NOMO-1 (cell line): ENCODE measurements at regions not wholly inside any gene's neighbourhood (a gene's known extent, or its start where the extent isn't known, plus 50 kb on each side); places are given as distances from the start of the nearest gene placed in this dataset.

Source experiments
- DNase-seq, 2 experiments: peaks; one replicate each; lab custom pipeline; 2025; ENCODE audit not compliant: unreplicated experiment in 2 of 2; lab: John Stamatoyannopoulos, UW

- DNase-seq = no peak
Measured at GRCh38 chr4:132818091-132818490, 331.0 kb upstream of the PCDH10 start.

DNA sequence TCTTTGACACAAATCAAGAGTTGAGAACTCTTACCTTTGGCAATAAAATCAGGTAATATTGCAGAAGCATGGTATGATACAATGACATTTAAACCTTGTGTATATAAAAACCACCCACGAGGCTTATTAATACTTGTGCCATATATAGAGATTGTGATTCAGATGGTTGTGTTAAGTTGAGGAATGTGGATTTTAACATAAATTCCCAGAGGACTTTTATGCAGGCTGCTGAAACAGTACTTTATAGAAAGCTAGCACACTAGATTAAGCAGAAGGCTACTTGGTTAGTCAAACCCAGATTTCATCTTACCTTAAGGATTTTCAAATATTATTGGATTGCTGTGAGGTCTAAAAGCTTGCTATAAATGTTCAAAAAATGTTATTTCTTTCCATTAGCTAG, 325.7 kb upstream of the PCDH10 start:
- no peak for DNase-seq

DNA sequence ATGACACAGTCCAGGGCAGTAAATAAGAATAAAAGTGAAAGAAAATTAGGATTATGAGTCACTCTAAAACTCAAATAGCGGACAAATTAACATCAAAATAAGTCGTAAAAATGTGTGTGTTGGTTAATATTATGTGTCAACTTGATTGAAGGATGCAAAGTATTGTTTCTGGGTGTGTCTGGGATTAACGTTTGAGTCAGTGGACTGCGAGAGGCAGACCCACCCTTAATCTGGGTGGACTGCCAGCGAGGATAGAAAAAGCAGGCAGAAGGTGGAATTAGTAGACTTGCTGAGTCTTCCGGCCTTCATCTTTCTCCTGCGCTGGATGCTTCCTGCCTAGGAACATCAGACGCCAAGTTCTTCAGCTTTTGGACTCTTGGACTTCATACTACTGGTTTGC, 324.3 kb upstream of the PCDH10 start:
- DNase-seq = no peak

DNA sequence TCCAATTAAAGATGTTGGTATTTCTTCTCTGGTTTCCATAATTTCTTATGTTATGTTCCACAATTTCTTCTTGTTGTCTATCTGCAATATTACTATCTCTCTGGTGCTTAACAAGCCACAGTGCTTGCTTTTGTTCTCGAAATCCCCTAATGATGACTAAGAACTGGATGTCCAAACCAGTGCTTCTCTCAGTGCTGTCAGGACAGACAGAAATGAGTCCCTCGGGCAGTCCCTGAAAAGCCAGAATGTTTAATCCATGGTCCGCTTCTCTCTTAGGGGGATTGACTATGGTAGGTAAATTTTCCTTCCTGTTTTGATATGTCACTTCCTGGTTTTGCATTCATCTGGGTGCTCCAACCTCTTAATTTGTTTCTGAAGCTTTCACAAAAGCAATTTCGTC, 321.6 kb upstream of the PCDH10 start:
- no peak for DNase-seq

- no peak for DNase-seq
Measured at GRCh38 chr4:132838244-132838643, 310.9 kb upstream of the PCDH10 start.

DNA sequence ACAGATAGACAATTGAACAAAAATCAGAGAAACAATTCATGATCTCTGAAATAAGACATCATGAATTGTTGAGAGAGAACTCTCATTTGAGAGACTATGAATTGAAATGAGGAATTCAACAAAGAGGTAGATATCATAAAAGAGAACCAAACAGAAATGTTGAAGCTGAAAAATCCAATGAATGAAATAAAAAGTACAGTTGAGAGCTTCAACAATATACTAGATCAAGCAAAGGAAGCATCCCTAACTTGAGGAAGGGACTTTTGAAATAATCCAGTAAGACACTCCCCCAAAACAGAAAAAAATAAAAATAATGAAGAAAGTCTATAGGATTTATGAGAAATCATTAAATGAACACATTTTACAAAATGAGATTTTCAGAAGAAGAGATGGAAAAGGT, 310.0 kb upstream of the PCDH10 start:
- DNase-seq = no peak

DNA sequence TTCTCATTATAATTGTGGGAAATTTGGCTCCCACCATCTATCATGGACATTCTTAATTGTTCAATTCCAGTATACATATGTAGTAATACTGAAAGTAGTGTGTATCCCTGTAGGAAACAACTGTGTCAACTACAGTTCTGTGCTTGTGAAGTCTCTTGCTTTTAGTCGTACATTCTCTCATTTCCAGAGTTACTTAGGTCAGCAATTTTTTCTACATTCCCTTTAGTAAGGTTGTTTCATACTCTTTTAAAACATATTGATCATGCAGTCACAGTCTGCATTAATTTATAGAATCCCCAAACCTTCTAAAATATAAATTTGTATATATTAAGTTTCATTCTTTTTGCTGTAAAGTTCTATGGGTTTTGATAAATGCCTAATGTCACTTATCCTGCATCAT, 289.2 kb upstream of the PCDH10 start:
- DNase-seq = no peak

DNA sequence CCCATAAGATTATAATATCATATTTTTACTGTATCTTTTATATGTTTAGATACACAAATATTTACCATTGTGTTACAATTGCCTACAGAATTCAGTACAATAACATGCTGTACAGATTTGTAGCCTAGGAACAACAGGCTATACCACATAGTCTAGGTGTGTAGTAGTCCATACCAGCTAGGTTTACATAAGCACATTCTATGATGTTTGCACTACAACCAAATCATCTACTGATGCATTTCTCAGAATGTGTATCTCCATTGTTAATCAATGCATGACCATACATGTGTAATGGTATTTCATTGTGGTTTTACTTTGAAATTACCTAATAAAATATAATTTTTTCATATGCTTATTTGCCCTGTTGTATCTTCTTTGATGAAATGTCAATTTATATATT, 288.1 kb upstream of the PCDH10 start:
- no peak for DNase-seq

DNA sequence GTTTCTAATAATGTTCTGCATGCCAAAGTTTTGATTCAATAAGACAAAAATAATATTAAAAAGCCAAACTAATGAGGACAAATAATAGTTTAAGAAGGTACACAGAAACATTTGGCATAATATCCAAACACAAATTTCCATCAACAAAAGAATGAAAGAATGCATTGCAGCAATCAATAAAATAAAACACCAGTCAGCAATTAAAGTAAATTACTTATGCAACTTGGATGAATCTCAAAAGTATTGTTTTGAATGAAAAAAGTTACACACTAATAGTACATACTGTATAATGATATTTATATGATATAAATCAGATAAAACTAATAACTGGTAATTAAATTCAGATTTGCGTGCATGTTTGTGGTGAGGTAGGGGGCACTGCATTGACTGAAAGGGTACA, 285.5 kb upstream of the PCDH10 start:
- DNase-seq = no peak

DNA sequence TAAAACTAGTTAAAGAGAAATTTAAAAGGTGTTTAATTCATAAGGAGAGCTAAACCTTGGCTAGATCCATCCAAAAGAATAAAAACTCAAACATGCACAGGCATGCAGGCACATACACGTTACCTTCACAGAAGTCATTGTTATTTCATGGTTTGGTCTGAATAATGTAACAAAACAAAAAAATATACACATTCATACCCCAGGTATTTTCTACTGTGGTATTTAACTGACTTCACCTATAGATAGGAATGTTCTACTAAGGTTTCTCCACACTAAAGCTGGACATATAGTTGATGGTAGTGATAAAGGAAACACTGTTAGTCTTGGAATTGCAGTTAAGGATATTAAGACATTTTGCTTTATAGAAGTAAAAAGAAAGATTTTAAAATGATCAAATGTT, 283.6 kb upstream of the PCDH10 start:
- DNase-seq = no peak

- no peak for DNase-seq
Measured at GRCh38 chr4:132865922-132866321, 283.2 kb upstream of the PCDH10 start.

DNA sequence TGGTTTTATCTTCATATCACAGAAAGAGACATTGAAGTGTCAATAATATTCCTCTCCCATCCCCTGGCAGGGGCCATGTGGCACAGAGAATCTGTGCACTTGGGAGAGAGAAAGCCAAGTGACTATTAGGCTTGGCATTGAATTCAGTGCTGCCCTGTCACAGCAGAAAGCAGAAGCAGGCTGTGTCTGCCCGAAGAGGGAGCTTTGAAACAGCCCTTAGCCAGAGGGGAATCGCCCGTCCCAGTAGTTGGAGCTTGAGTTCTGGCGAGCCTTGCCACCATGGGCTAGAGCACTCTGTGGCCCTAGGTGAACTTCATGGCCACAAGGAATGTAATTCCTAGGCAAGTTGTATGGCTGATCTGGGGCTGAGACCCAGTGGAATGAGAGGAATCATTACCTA, 282.5 kb upstream of the PCDH10 start:
- DNase-seq = no peak

GRCh38 chr4:132893787-132894186, 255.3 kb upstream of the PCDH10 start:
- DNase-seq = no peak

GRCh38 chr4:132901224-132901623, 247.9 kb upstream of the PCDH10 start:
- DNase-seq = no peak

DNA sequence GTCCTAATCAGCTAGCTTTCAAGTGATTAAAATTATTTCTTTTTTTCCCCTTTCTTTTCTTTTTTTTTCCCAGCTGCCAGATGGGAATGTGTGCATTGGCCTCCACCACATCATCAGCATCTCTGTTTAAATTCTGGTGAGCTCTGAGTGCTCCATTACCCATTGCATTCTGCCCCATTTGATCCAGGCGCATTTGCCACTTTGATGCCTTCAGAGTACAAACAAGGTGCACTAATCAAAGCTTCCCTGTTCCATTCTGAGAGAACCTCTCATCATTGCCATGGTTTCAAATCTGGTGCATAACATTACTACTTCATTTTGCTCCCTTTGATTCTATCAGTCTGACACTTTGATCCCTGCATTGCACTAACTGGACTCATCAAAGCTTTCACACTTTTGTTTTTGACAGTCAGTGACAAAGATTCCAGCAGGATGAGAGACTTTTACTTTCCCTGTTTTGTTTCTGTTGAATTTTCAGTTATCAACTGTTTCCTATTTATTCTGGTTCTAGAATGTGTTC, 238.8 kb upstream of the PCDH10 start:
- DNase-seq = no peak

- DNase-seq = no peak
Measured at GRCh38 chr4:132918096-132918495, 231.0 kb upstream of the PCDH10 start.

DNA sequence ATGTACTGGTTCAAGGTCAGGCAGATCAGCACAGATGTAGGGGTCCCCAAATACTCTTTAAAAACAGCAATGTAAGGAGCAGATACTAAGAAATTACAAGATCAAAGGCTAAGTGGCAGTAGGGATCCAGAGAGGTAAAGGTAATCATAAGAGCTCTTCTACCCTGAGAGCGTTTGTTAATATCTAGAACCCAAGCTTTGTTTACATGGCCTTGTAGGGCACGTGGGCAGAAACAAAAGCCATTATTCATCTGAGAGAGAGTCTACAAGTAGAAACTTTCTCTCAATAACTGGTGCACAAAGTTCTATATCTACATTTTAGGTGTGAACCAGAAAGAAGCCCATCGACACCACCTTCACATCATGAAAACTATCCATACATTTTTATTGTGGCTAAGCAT, 225.6 kb upstream of the PCDH10 start:
- no peak for DNase-seq

- no peak for DNase-seq
Measured at GRCh38 chr4:132934911-132935310, 214.2 kb upstream of the PCDH10 start.

- DNase-seq = no peak
Measured at GRCh38 chr4:132955146-132955545, 193.9 kb upstream of the PCDH10 start.

DNA sequence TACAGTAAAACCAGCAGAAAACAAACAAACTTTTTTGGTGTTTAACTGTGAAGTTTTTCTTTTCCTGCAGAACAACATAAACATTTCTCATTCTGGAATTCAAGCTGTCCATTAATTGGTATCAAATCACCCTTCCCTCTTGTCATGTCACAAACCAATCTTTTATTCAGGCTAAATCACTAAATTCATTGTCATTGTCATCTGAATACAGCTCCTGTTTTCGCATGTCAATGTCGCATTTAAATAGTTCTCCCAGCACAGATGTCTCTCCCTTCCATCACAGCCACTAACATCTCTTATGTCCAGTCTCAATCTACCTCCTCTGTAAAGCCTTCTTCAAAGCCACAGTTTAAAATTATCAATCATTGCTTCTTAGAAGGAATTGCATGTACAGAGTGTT, 192.1 kb upstream of the PCDH10 start:
- no peak for DNase-seq

GRCh38 chr4:132958457-132959263, 190.4 kb upstream of the PCDH10 start:
- no peak for DNase-seq

DNA sequence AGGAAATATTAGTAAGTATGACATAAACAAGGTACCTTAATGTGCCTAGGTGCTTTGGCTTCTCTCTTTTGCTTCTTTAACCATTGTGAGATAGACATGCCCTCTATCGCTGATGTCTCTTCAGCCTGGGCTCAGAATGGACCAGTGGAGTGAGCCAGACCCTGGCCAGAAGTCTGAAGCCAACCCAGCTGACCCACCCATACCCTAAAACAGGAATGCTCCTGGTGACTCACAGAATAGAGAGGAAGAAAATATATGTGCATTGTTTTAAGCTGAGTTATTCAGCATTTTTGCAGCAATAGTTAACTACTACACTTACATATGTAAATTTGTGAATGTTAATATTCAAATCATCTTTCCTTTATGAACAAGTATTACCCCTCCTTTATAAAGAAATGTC, 167.5 kb upstream of the PCDH10 start:
- DNase-seq = no peak

GRCh38 chr4:132982151-132982550, 166.9 kb upstream of the PCDH10 start:
- no peak for DNase-seq
